GM12891 (cell line): ENCODE measurements at regions not wholly inside any gene's neighbourhood (a gene's known extent, or its start where the extent isn't known, plus 50 kb on each side); places are given as distances from the start of the nearest gene placed in this dataset.

ENCODE experiments used
- POLR2A ChIP-seq: IDR thresholded peaks from 2 replicates; pipeline ENCODE4 v1.6.1; 2011; ENCODE audit warnings: low read depth, low read length, control low read depth
- POLR2AphosphoS5 ChIP-seq: IDR thresholded peaks from 2 replicates; pipeline ENCODE4 v1.6.1; 2011; ENCODE audit warnings: low read depth, low read length, control low read depth
- POU2F2 ChIP-seq: IDR thresholded peaks from 2 replicates; pipeline ENCODE4 v1.6.1; 2011; ENCODE audit warnings: low read depth, mild to moderate bottlenecking, control low read depth, low read length, moderate library complexity
- SPI1 ChIP-seq: IDR thresholded peaks from 2 replicates; pipeline ENCODE4 v1.6.1; 2011; ENCODE audit warnings: low read depth, low read length, control low read depth
- TAF1 ChIP-seq: IDR thresholded peaks from 2 replicates; pipeline ENCODE4 v1.6.1; 2011; ENCODE audit warnings: low read depth, low read length, control low read depth

DNA sequence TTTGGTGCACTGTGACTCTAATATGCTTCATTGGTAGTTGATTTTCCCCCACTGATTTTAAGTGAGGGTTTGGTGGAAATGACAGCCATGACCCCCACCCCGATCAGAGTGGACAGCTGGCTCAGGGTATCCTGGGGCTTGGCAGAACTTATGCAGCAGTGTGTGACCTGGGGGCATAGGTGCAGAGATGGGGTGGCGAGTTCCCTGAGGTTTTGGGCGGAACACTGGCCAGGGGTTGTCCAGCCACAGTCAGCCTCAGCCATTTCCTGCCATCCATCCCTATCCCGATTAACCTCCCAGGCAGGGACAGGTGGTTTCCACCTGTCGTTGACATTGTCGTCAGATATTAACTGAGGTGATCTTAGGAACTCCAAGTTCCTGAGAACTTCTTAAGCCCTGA lies 155.8 kb upstream of the CHST15 start:
- TF ChIP-seq POLR2A (no peak), POLR2AphosphoS5 (no peak), TAF1 (no peak), SPI1 (no peak), POU2F2 (no peak)
